ENCODE measurements at regions not wholly inside any gene's neighbourhood (a gene's known extent, or its start where the extent isn't known, plus 50 kb on each side); places are given as distances from the start of the nearest gene placed in this dataset.

- no peak for TF ChIP-seq CTCF (IDR thresholded peaks at IDR 0.05)
- no peak for TF ChIP-seq POLR2A (IDR thresholded peaks at IDR 0.05)
Measured at GRCh38 chr3:20701641-20702040, 515.6 kb upstream of the SGO1 start.

Measured in testis (tissue), 2 donors.